HG03521 (cell line): ENCODE measurements at regions not wholly inside any gene's neighbourhood (a gene's known extent, or its start where the extent isn't known, plus 50 kb on each side); places are given as distances from the start of the nearest gene placed in this dataset.
A peak's percentile ranks its signal among the peaks of the same experiment; 100 is the strongest.

ENCODE experiments used
- ATAC-seq: cut with Tn5 transposase; IDR thresholded peaks from one replicate; pipeline ENCODE4 v1.9.1; 2021; ENCODE audit warnings: mild to moderate bottlenecking, moderate library complexity; ENCODE audit not compliant: unreplicated experiment

GRCh38 chr5:68406767-68407241, 191.2 kb downstream of the PIK3R1 start:
- ATAC-seq = peak; percentile 87

GRCh38 chr5:68407311-68408239, 192.0 kb downstream of the PIK3R1 start:
- no peak for ATAC-seq

GRCh38 chr5:68408345-68408871, 192.9 kb downstream of the PIK3R1 start:
- no peak for ATAC-seq

GRCh38 chr5:68409259-68409658, 193.7 kb downstream of the PIK3R1 start:
- ATAC-seq = no peak

- no peak for ATAC-seq
Measured at GRCh38 chr5:68411161-68411560, 195.6 kb downstream of the PIK3R1 start.

GRCh38 chr5:68415177-68416085, 199.9 kb downstream of the PIK3R1 start:
- ATAC-seq = no peak

- no peak for ATAC-seq
Measured at GRCh38 chr5:68416714-68417113, 201.2 kb downstream of the PIK3R1 start.

GRCh38 chr5:68418201-68418600, 202.6 kb downstream of the PIK3R1 start:
- no peak for ATAC-seq

- no peak for ATAC-seq
Measured at GRCh38 chr5:68418680-68419079, 203.1 kb downstream of the PIK3R1 start.

- ATAC-seq = no peak
Measured at GRCh38 chr5:68419081-68419636, 203.6 kb downstream of the PIK3R1 start.

- ATAC-seq = no peak
Measured at GRCh38 chr5:68419637-68420452, 204.3 kb downstream of the PIK3R1 start.

GRCh38 chr5:68420476-68421344, 205.2 kb downstream of the PIK3R1 start:
- no peak for ATAC-seq

GRCh38 chr5:68421485-68422220, 206.1 kb downstream of the PIK3R1 start:
- ATAC-seq = no peak

- ATAC-seq = no peak
Measured at GRCh38 chr5:68423154-68423811, 207.7 kb downstream of the PIK3R1 start.

GRCh38 chr5:68424799-68425537, 209.4 kb downstream of the PIK3R1 start:
- ATAC-seq = peak; percentile 62

- ATAC-seq = no peak
Measured at GRCh38 chr5:68426586-68426985, 211.0 kb downstream of the PIK3R1 start.

GRCh38 chr5:68428231-68428811, 212.8 kb downstream of the PIK3R1 start:
- no peak for ATAC-seq
